B cell (primary cell): ENCODE measurements at regions not wholly inside any gene's neighbourhood (a gene's known extent, or its start where the extent isn't known, plus 50 kb on each side); places are given as distances from the start of the nearest gene placed in this dataset.

ENCODE experiments used
- ATAC-seq: fragments of 200-7000 bp; cut with Tn5 transposase; one replicate; pipeline ENCODE4 v1.10.0; 2021; ENCODE audit warnings: low read depth, mild to moderate bottlenecking, moderate number of reproducible peaks, moderate library complexity
- CTCF ChIA-PET: fragments of 350-600 bp; sonication (Branson Sonifier 250); formaldehyde crosslinking; loops from one replicate; lab custom pipeline; 2021; ENCODE audit warnings: antibody characterized with exemption, inconsistent platforms; lab: Charles Lee
- POLR2A ChIA-PET: fragments of 350-600 bp; sonication (Branson Sonifier 250); formaldehyde crosslinking; loops from one replicate; lab custom pipeline; 2021; ENCODE audit warnings: antibody characterized with exemption; lab: Charles Lee
- DNase-seq: peaks from one replicate; pipeline ENCODE4 v3.0.0; 2013
- H2AFZ ChIP-seq: 2 replicates; pipeline ENCODE4 v1.6.1; 2012; ENCODE audit warnings: mild to moderate bottlenecking, low read depth, low read length; ENCODE audit not compliant: insufficient read depth, poor library complexity, severe bottlenecking
- H3K27ac ChIP-seq, 2 donors: 1 replicate in 1 of 2; 2 replicates in 1 of 2; pipeline ENCODE4 v1.5.1; 2012 to 2013; ENCODE audit warnings: low read length in 2 of 2, mild to moderate bottlenecking in 2 of 2, moderate library complexity in 1 of 2
- H3K27me3 ChIP-seq, 4 experiments: fragments of 200-600 bp in 1 of 4; sonication (generic) in 1 of 4; replicated peaks in 1 of 4; 1 replicate in 2 of 4; 2 replicates in 2 of 4; pipeline versions ENCODE4 v1.6.1 to v1.7.0; 2013 to 2016; ENCODE audit warnings: low read length in 3 of 4, mild to moderate bottlenecking in 2 of 4, mixed read lengths in 1 of 4, moderate library complexity in 1 of 4; ENCODE audit not compliant: insufficient read depth in 4 of 4, control insufficient read depth in 3 of 4; ENCODE audit errors: control extremely low read depth in 1 of 4
- H3K36me3 ChIP-seq, 2 experiments: replicated peaks in 1 of 2; 1 replicate in 1 of 2; 2 replicates in 1 of 2; pipeline versions ENCODE4 v1.6.1 to v1.7.1; 2013; ENCODE audit warnings: low read length in 1 of 2; ENCODE audit not compliant: insufficient read depth in 2 of 2, control insufficient read depth in 1 of 2; ENCODE audit errors: control extremely low read depth in 1 of 2, extremely low read depth in 1 of 2
- H3K4me1 ChIP-seq, 2 donors: fragments of 200-600 bp in 1 of 2; sonication (generic) in 1 of 2; 1 replicate in 1 of 2; 2 replicates in 1 of 2; pipeline versions ENCODE4 v1.5.1 to v1.6.1; 2013 to 2017; ENCODE audit warnings: low read length in 2 of 2; ENCODE audit not compliant: control insufficient read depth in 2 of 2, insufficient read depth in 2 of 2
- H3K4me2 ChIP-seq: replicated peaks from 2 replicates; pipeline ENCODE3; 2012; ENCODE audit warnings: mild to moderate bottlenecking, low read depth, low read length; ENCODE audit not compliant: poor library complexity, severe bottlenecking
- H3K4me3 ChIP-seq, 5 experiments: fragments of 200-600 bp in 1 of 5; sonication (generic) in 1 of 5; 1 replicate in 3 of 5; 2 replicates in 2 of 5; pipeline versions ENCODE4 v1.5.1 to v1.7.0; 2011 to 2016; ENCODE audit warnings: low read length in 4 of 5, mild to moderate bottlenecking in 4 of 5, low read depth in 2 of 5, control low read depth in 1 of 5, moderate library complexity in 1 of 5; ENCODE audit not compliant: insufficient read depth in 1 of 5; ENCODE audit errors: control extremely low read depth in 1 of 5, extremely low read depth in 1 of 5
- H3K79me2 ChIP-seq: fragments of 200-600 bp; sonication (generic); one replicate; pipeline ENCODE4 v1.6.0; 2016; ENCODE audit warnings: low read length; ENCODE audit not compliant: control insufficient read depth, insufficient read depth
- H3K9ac ChIP-seq: fragments of 200-600 bp; sonication (generic); 2 replicates; pipeline ENCODE4 v1.6.1; 2017; ENCODE audit warnings: mild to moderate bottlenecking, low read length, moderate library complexity
- H3K9me3 ChIP-seq, 3 donors: one replicate each; pipeline versions ENCODE4 v1.6.1 to v1.7.1; 2013; ENCODE audit warnings: low read length in 2 of 3; ENCODE audit not compliant: control insufficient read depth in 2 of 3, insufficient read depth in 1 of 3; ENCODE audit errors: control extremely low read depth in 1 of 3
- H4K20me1 ChIP-seq: 2 replicates; pipeline ENCODE4 v1.6.0; 2012; ENCODE audit warnings: mild to moderate bottlenecking, low read length; ENCODE audit not compliant: insufficient read depth, control insufficient read depth, poor library complexity, severe bottlenecking
- H3K27ac Mint-ChIP-seq: one replicate; pipeline ENCODE4 v1.8.0; 2021; ENCODE audit warnings: mixed read lengths
- H3K27me3 Mint-ChIP-seq: one replicate; pipeline ENCODE4 v1.8.0; 2021; ENCODE audit warnings: mixed read lengths
- H3K4me1 Mint-ChIP-seq: one replicate; pipeline ENCODE4 v1.8.0; 2021; ENCODE audit warnings: mixed read lengths
- H3K4me3 Mint-ChIP-seq: one replicate; pipeline ENCODE4 v1.8.0; 2021; ENCODE audit warnings: mixed read lengths
- H3K9me3 Mint-ChIP-seq: one replicate; pipeline ENCODE4 v1.8.0; 2022; ENCODE audit warnings: mixed read lengths; ENCODE audit not compliant: insufficient read depth
- CTCF ChIP-seq: fragments of 200-600 bp; IDR thresholded peaks from one replicate; pipeline ENCODE4 v1.8.0; 2022; ENCODE audit warnings: antibody characterized with exemption, mild to moderate bottlenecking
- EZH2 ChIP-seq: IDR thresholded peaks from 2 replicates; pipeline ENCODE4 v1.6.1; 2012; ENCODE audit warnings: borderline replicate concordance, low read depth, mild to moderate bottlenecking, moderate library complexity, low read length; ENCODE audit not compliant: insufficient read depth, poor library complexity, severe bottlenecking
- WGBS: methylation state at CpG from one replicate; pipeline ENCODE4 v1.1.5; 2013; ENCODE audit warnings: missing lambda C conversion rate; ENCODE audit not compliant: insufficient coverage; 5-methylcytosine and 5-hydroxymethylcytosine counted together
- intact Hi-C: fragments of 100-400 bp; cut with micrococcal nuclease; formaldehyde crosslinking; loops from one replicate; pipeline ENCODE4 v1.10.0; 2022

GRCh38 chr6:6751266-6751596 is 162.7 kb downstream of the LY86 start:
- Histone ChIP-seq H3K36me3 (no peaks in the 10 kb centered on the region), H2AFZ (no peak overlapping the region), H3K27ac (no peak overlapping the region), H3K4me1 (no peaks in the 10 kb centered on the region), H3K9me3 (no peaks in the 10 kb centered on the region), H4K20me1 (no peaks in the 10 kb centered on the region), H3K4me3 (no peak overlapping the region), H3K27me3 (peaks cover 0 to 4% (median 0%) of the 10 kb centered on the region in 4 experiments), H3K79me2 (no peaks in the 10 kb centered on the region), H3K9ac (no peak overlapping the region), H3K4me2 (no peak overlapping the region)
- DNase-seq (no peak), ATAC-seq (no peak)
- Mint-ChIP-seq H3K27ac (no peak overlapping the region), H3K27me3 (peaks cover 23% of the 10 kb centered on the region), H3K9me3 (no peaks in the 10 kb centered on the region), H3K4me3 (no peak overlapping the region), H3K4me1 (no peaks in the 10 kb centered on the region)
- CTCF ChIA-PET, result interaction anchor here (1.1 to 1.4 kb wide), 2 partner anchors 8 to 500 kb away, joined by 4 to 8 read pairs; no protein-coding TSS in a partner anchor
- intact Hi-C loops, result no loop called here
- no CpG with 5 or more reads among the region's 2 CpGs for WGBS
- POLR2A ChIA-PET, result no interaction called here
- no peak for TF ChIP-seq CTCF
- no peak for TF ChIP-seq EZH2

GRCh38 chr6:6751619-6752023 is 163.1 kb downstream of the LY86 start:
- Histone ChIP-seq H4K20me1 (no peaks in the 10 kb centered on the region), H3K36me3 (no peaks in the 10 kb centered on the region), H3K9me3 (no peaks in the 10 kb centered on the region), H3K79me2 (no peaks in the 10 kb centered on the region), H3K4me3 (no peak overlapping the region), H3K4me1 (no peaks in the 10 kb centered on the region), H3K9ac (no peak overlapping the region), H3K4me2 (no peak overlapping the region), H3K27ac (no peak overlapping the region), H2AFZ (no peak overlapping the region), H3K27me3 (peaks cover 0 to 2% (median 0%) of the 10 kb centered on the region in 4 experiments)
- ChIA-PET POLR2A (no interaction called here), CTCF (no interaction called here)
- Mint-ChIP-seq H3K9me3 (no peaks in the 10 kb centered on the region), H3K27ac (no peak overlapping the region), H3K4me3 (no peak overlapping the region), H3K4me1 (no peaks in the 10 kb centered on the region), H3K27me3 (peaks cover 19% of the 10 kb centered on the region)
- intact Hi-C loops, result no loop called here
- WGBS, result 62% methylated on average over 8 of the region's 8 CpGs
- ATAC-seq (no peak), DNase-seq (no peak)
- TF ChIP-seq CTCF (no peak), EZH2 (no peak)
